Neutrophil (primary cell): ENCODE measurements at regions not wholly inside any gene's neighbourhood (a gene's known extent, or its start where the extent isn't known, plus 50 kb on each side); places are given as distances from the start of the nearest gene placed in this dataset.

Experiments used
- H3K27ac ChIP-seq: fragments of 200-600 bp; sonication (generic); 2 replicates; pipeline ENCODE4 v1.5.1; 2016; ENCODE audit warnings: mild to moderate bottlenecking, moderate library complexity
- H3K27me3 ChIP-seq: fragments of 200-600 bp; sonication (generic); 2 replicates; pipeline ENCODE4 v1.6.0; 2016; ENCODE audit warnings: mild to moderate bottlenecking
- H3K36me3 ChIP-seq: fragments of 200-600 bp; sonication (generic); 2 replicates; pipeline ENCODE4 v1.5.1; 2017
- H3K4me1 ChIP-seq, 2 experiments: fragments of 200-600 bp in 1 of 2; sonication (generic) in 1 of 2; 1 replicate in 1 of 2; 2 replicates in 1 of 2; pipeline versions ENCODE4 v1.5.1 to v1.6.1; 2013 to 2016; ENCODE audit warnings: low read depth in 1 of 2, low read length in 1 of 2, mild to moderate bottlenecking in 1 of 2, moderate library complexity in 1 of 2; ENCODE audit not compliant: control insufficient read depth in 1 of 2, insufficient read depth in 1 of 2
- H3K4me3 ChIP-seq, 2 experiments: fragments of 200-600 bp in 1 of 2; sonication (generic) in 1 of 2; 1 replicate in 1 of 2; 2 replicates in 1 of 2; pipeline ENCODE4 v1.5.1; 2013 to 2016; ENCODE audit warnings: low read depth in 1 of 2, low read length in 1 of 2, mild to moderate bottlenecking in 1 of 2, moderate library complexity in 1 of 2
- H3K9me3 ChIP-seq: fragments of 200-600 bp; sonication (generic); 2 replicates; pipeline ENCODE4 v1.5.1; 2016
- TF ChIP-seq, protein P1 (sequence below): fragments of 200-600 bp; sonication (generic); IDR thresholded peaks from 2 replicates; pipeline ENCODE4 v1.5.1; 2016; ENCODE audit warnings: antibody characterized with exemption

DNA sequence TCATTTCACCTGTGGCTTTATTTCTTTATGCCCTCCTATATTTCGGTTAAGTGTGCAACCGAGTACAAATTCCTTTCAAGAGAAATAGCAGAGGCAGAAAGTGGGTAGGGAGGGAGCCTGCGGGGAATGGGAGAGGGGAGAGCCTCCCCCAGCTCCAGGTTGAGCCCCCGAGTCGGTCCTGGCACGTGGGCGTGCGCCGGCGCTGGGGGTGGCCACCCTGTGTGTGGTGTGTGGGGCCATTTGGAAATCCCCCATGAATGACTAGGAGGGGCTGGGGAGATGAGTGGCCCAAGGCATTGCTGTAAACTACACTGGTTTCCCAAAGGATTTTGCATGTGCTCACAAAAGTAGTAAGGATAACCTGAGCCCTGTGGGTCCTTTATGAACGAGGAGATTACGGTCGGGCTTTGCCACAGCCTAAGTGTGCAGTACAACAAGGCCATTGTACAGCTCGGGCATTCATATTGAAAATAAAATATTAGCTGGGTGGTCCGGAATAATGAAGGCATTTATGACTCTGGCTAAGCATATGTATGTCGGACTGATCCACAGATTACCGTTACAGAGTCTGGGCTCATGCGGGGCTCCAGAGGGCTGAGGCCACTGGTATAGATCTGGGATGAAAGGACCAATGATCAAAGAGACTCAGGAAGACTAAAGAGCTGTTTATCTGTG, 84.5 kb upstream of the RALGAPA2 start:
- TF ChIP-seq, protein P1, sequence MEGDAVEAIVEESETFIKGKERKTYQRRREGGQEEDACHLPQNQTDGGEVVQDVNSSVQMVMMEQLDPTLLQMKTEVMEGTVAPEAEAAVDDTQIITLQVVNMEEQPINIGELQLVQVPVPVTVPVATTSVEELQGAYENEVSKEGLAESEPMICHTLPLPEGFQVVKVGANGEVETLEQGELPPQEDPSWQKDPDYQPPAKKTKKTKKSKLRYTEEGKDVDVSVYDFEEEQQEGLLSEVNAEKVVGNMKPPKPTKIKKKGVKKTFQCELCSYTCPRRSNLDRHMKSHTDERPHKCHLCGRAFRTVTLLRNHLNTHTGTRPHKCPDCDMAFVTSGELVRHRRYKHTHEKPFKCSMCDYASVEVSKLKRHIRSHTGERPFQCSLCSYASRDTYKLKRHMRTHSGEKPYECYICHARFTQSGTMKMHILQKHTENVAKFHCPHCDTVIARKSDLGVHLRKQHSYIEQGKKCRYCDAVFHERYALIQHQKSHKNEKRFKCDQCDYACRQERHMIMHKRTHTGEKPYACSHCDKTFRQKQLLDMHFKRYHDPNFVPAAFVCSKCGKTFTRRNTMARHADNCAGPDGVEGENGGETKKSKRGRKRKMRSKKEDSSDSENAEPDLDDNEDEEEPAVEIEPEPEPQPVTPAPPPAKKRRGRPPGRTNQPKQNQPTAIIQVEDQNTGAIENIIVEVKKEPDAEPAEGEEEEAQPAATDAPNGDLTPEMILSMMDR, result no peak
- Histone ChIP-seq H3K4me1 (no peaks in the 10 kb centered on the region), H3K36me3 (no peaks in the 10 kb centered on the region), H3K9me3 (no peaks in the 10 kb centered on the region), H3K27ac (no peak overlapping the region), H3K27me3 (no peaks in the 10 kb centered on the region), H3K4me3 (no peak overlapping the region)

DNA sequence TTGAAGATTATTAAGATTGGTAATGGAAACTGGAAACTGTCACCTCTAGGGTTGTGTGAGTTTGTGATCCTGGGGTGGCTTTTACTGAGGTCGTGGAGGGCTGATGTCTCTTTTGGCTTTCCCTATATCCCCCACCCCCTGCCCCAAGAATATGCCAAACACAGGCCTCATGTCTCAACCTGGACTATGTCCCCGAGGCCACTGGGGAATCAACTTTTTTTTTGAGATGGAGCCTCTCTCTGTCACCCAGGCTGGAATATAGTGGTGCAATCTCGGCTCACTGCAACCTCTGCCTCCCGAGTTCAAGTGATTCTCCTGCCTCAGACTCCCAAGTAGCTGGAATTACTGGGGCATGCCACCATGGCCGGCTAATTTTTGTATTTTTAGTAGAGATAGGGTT, 83.3 kb upstream of the RALGAPA2 start:
- H3K36me3 ChIP-seq, result no peaks in the 10 kb centered on the region
- no peaks in the 10 kb centered on the region for H3K4me1 ChIP-seq
- TF ChIP-seq, protein P1, result no peak
- H3K4me3 ChIP-seq, result no peak overlapping the region
- H3K27ac ChIP-seq, result no peak overlapping the region
- no peaks in the 10 kb centered on the region for H3K27me3 ChIP-seq
- H3K9me3 ChIP-seq, result no peaks in the 10 kb centered on the region

- Histone ChIP-seq H3K4me3 (no peak overlapping the region), H3K4me1 (no peaks in the 10 kb centered on the region), H3K27ac (no peak overlapping the region), H3K27me3 (no peaks in the 10 kb centered on the region), H3K9me3 (no peaks in the 10 kb centered on the region), H3K36me3 (no peaks in the 10 kb centered on the region)
- TF ChIP-seq, protein P1, result no peak
Observed at GRCh38 chr20:20795119-20795518, 82.7 kb upstream of the RALGAPA2 start.

DNA sequence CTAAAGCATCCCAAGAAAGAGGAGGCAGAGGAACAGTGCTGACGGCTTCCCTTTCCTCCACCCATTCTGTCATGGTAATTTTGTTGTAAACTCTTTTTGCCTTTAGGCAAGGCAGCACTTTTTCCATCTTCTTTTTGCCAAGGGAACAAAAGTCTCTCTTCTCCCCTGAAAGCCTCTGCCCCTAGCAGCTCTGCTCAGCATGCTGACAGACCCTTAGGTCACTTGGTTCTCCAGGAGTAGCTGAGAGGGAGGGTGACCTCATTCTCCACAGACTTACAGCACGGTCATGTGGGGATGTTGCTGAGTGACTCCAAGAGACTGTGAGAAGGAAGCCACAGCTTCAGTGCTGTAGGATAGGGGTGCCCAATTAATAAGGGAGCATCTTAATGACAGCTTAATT, 81.1 kb upstream of the RALGAPA2 start:
- Histone ChIP-seq H3K27ac (no peak overlapping the region), H3K4me1 (no peaks in the 10 kb centered on the region), H3K9me3 (no peaks in the 10 kb centered on the region), H3K36me3 (no peaks in the 10 kb centered on the region), H3K4me3 (no peak overlapping the region), H3K27me3 (no peaks in the 10 kb centered on the region)
- TF ChIP-seq, protein P1, result no peak

DNA sequence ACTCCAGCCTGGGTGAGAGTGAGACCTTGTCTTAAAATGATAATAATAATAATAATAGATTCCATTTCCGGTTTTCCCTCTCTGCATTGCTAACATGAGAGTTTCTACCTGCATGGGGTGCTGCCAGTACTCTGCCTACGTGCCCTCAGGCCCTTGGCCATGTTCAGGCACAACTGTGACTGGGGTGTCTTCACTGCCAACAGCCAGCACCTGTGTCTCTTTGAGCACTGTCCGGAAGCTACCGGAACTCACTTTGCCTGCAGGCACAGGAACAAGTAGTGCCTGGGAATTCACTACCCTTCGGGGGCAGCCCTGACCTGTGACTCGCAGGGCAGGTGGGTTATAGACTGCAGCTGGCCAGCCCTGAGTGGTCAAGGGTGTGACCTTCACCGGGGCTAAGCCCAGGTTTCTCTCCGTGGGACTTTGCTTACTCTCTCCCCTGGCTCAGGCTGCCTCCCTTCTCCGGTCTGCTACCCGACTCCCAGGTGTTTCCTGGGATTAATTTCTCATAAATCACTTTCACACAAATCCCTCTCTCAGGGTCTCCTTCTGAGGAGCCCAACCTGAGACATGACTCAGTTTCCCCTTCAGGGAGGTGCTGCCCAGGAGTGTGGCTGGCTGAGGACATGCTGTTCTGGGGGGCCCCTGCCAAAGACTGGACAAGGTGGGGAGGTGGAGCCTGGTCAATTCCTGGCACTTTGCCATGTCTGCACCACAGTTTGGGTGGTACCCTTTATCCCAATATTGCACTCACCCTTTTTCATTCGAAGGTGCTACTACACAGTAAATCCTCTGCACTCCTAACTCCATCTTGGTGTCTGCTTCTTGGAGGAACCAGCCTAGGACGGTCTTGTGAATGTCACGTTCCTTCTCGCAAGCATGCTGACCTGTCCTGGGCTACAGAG, 79.5 kb upstream of the RALGAPA2 start:
- H3K4me1 ChIP-seq, result peaks cover 1 to 2% of the 10 kb centered on the region in 2 experiments
- no peaks in the 10 kb centered on the region for H3K36me3 ChIP-seq
- no peaks in the 10 kb centered on the region for H3K9me3 ChIP-seq
- no peak overlapping the region for H3K27ac ChIP-seq
- no peaks in the 10 kb centered on the region for H3K27me3 ChIP-seq
- TF ChIP-seq, protein P1, result no peak
- no peak overlapping the region for H3K4me3 ChIP-seq
